CD4-positive, alpha-beta T cell (primary cell): ENCODE measurements at regions not wholly inside any gene's neighbourhood (a gene's known extent, or its start where the extent isn't known, plus 50 kb on each side); places are given as distances from the start of the nearest gene placed in this dataset.

ENCODE experiments used
- ATAC-seq: fragments of 200-7000 bp; cut with Tn5 transposase; one replicate; pipeline ENCODE4 v1.10.0; 2022; ENCODE audit warnings: mild to moderate bottlenecking; ENCODE audit not compliant: poor library complexity
- CTCF ChIA-PET: fragments of 350-600 bp; sonication (Branson Sonifier 250); formaldehyde crosslinking; loops from one replicate; lab custom pipeline; 2021; ENCODE audit warnings: antibody characterized with exemption, inconsistent platforms; lab: Charles Lee
- POLR2A ChIA-PET: fragments of 350-600 bp; sonication (Branson Sonifier 250); formaldehyde crosslinking; loops from one replicate; lab custom pipeline; 2021; ENCODE audit warnings: antibody characterized with exemption, inconsistent platforms; lab: Charles Lee
- DNase-seq, 14 experiments: peaks; one replicate each; pipeline ENCODE4 v3.0.0-alpha.2; 2013 to 2020; ENCODE audit warnings: mixed read lengths in 2 of 14
- H3K27ac ChIP-seq, 2 donors: one replicate each; pipeline versions ENCODE4 v1.5.1 to v1.7.0; 2013; ENCODE audit warnings: low read length in 2 of 2, low read depth in 1 of 2, mild to moderate bottlenecking in 1 of 2
- H3K27me3 ChIP-seq, 2 experiments: 1 replicate in 1 of 2; 2 replicates in 1 of 2; pipeline versions ENCODE4 v1.6.1 to v1.7.0; 2013; ENCODE audit warnings: low read length in 2 of 2, control low read depth in 1 of 2, mild to moderate bottlenecking in 1 of 2, moderate library complexity in 1 of 2; ENCODE audit not compliant: insufficient read depth in 2 of 2, control insufficient read depth in 1 of 2
- H3K36me3 ChIP-seq: one replicate; pipeline ENCODE4 v1.6.1; 2013; ENCODE audit warnings: low read length, control low read depth; ENCODE audit not compliant: insufficient read depth
- H3K4me1 ChIP-seq: one replicate; pipeline ENCODE4 v1.6.1; 2013; ENCODE audit warnings: low read length, control low read depth; ENCODE audit not compliant: insufficient read depth
- H3K4me3 ChIP-seq: one replicate; pipeline ENCODE4 v1.5.1; 2013; ENCODE audit warnings: mild to moderate bottlenecking, low read length, moderate library complexity
- H3K9me3 ChIP-seq, 2 experiments: 1 replicate in 1 of 2; 2 replicates in 1 of 2; pipeline versions ENCODE4 v1.6.1 to v1.7.0; 2013; ENCODE audit warnings: low read length in 2 of 2, mild to moderate bottlenecking in 2 of 2, control low read depth in 1 of 2, moderate library complexity in 1 of 2; ENCODE audit not compliant: control insufficient read depth in 1 of 2, insufficient read depth in 1 of 2
- H3K27ac Mint-ChIP-seq: one replicate; pipeline ENCODE4 v1.8.0; 2020; ENCODE audit warnings: mixed read lengths
- H3K27me3 Mint-ChIP-seq: one replicate; pipeline ENCODE4 v1.8.0; 2021; ENCODE audit warnings: mixed read lengths
- H3K36me3 Mint-ChIP-seq: one replicate; pipeline ENCODE4 v1.8.0; 2021; ENCODE audit warnings: low read depth, mixed read lengths
- H3K4me1 Mint-ChIP-seq: one replicate; pipeline ENCODE4 v1.8.0; 2021; ENCODE audit warnings: low read depth, mixed read lengths
- H3K4me3 Mint-ChIP-seq: one replicate; pipeline ENCODE4 v1.8.0; 2020; ENCODE audit warnings: mild to moderate bottlenecking, mixed read lengths
- H3K9me3 Mint-ChIP-seq: one replicate; pipeline ENCODE4 v1.8.0; 2020; ENCODE audit warnings: mixed read lengths
- CTCF ChIP-seq: fragments of 200-600 bp; IDR thresholded peaks from one replicate; pipeline ENCODE4 v1.8.0; 2022; ENCODE audit warnings: antibody characterized with exemption, mild to moderate bottlenecking
- intact Hi-C, 2 experiments: fragments of 100-400 bp; cut with DNase I in 1 of 2; cut with micrococcal nuclease in 1 of 2; formaldehyde crosslinking; loops; one replicate each; pipeline versions ENCODE4 v1.15.1 to v1.9.0; 2023 to 2025; cut with DNase I, micrococcal nuclease

- ATAC-seq (no peak), DNase-seq (no peak)
- Histone ChIP-seq H3K4me3 (no peak overlapping the region), H3K4me1 (no peaks in the 10 kb centered on the region), H3K36me3 (no peaks in the 10 kb centered on the region), H3K27me3 (no peaks in the 10 kb centered on the region), H3K27ac (no peak overlapping the region), H3K9me3 (peaks cover 0 to 3% of the 10 kb centered on the region in 2 experiments)
- intact Hi-C loops: no loop called here
- no peak for TF ChIP-seq CTCF
- H3K4me3 Mint-ChIP-seq: no peak overlapping the region
- no peaks in the 10 kb centered on the region for H3K4me1 Mint-ChIP-seq
- POLR2A ChIA-PET: no interaction called here
- no peaks in the 10 kb centered on the region for H3K36me3 Mint-ChIP-seq
- CTCF ChIA-PET: no interaction called here
- H3K9me3 Mint-ChIP-seq: no peaks in the 10 kb centered on the region
- no peaks in the 10 kb centered on the region for H3K27me3 Mint-ChIP-seq
- H3K27ac Mint-ChIP-seq: no peak overlapping the region
Observed at GRCh38 chr20:48203252-48203651, 418.0 kb upstream of the SULF2 start.

- Mint-ChIP-seq H3K27me3 (no peaks in the 10 kb centered on the region), H3K27ac (no peak overlapping the region), H3K36me3 (no peaks in the 10 kb centered on the region), H3K9me3 (no peaks in the 10 kb centered on the region), H3K4me1 (no peaks in the 10 kb centered on the region), H3K4me3 (no peak overlapping the region)
- no peak overlapping the region for H3K27ac ChIP-seq
- POLR2A ChIA-PET: no interaction called here
- no peak for TF ChIP-seq CTCF
- no peak overlapping the region for H3K4me3 ChIP-seq
- ATAC-seq: no peak
- no peaks in the 10 kb centered on the region for H3K36me3 ChIP-seq
- CTCF ChIA-PET: no interaction called here
- no peaks in the 10 kb centered on the region for H3K4me1 ChIP-seq
- DNase-seq: no peak
- H3K27me3 ChIP-seq: no peaks in the 10 kb centered on the region
- intact Hi-C loops: no loop called here
- H3K9me3 ChIP-seq: no peaks in the 10 kb centered on the region
Observed at GRCh38 chr20:48202334-48203113, 417.2 kb upstream of the SULF2 start.

- H3K9me3 ChIP-seq: no peaks in the 10 kb centered on the region
- POLR2A ChIA-PET: no interaction called here
- CTCF ChIA-PET: no interaction called here
- no peaks in the 10 kb centered on the region for H3K36me3 ChIP-seq
- no peak for ATAC-seq
- H3K9me3 Mint-ChIP-seq: no peaks in the 10 kb centered on the region
- no peaks in the 10 kb centered on the region for H3K27me3 Mint-ChIP-seq
- no peaks in the 10 kb centered on the region for H3K4me1 Mint-ChIP-seq
- no peak for DNase-seq
- no peak for TF ChIP-seq CTCF
- no peaks in the 10 kb centered on the region for H3K4me1 ChIP-seq
- no peak overlapping the region for H3K4me3 Mint-ChIP-seq
- no peak overlapping the region for H3K4me3 ChIP-seq
- H3K27me3 ChIP-seq: no peaks in the 10 kb centered on the region
- intact Hi-C loops: no loop called here
- no peaks in the 10 kb centered on the region for H3K36me3 Mint-ChIP-seq
- H3K27ac ChIP-seq: no peak overlapping the region
- H3K27ac Mint-ChIP-seq: no peak overlapping the region
Observed at GRCh38 chr20:48201885-48202284, 416.6 kb upstream of the SULF2 start.
